ENCODE measurements at regions not wholly inside any gene's neighbourhood (a gene's known extent, or its start where the extent isn't known, plus 50 kb on each side); places are given as distances from the start of the nearest gene placed in this dataset.
"Not testable (repeated sequence)": the region's sequence is repeated elsewhere in the genome, so short reads cannot be mapped to it uniquely, and the experiment has no call there.

DNA sequence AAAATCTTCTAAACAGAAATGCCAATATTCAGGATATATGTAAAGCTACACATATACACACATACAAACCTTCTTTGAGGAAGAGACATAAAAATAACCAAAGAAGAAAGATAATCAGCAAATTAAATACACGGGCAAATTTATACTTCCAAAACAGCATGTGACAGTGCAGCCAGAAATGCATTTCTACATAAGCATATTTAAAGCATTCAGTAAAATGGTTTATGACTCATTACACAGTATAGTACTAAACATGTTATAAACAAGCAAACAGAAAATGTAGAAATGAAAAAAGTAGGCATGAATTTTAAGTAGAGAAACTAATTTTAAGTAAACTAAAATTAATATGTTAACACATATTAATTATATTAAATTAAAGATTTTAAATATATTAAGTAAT lies 1717.2 kb downstream of the OTOL1 start:
- no peak for DNase-seq (ENCODE audit: low spot score)

DNA sequence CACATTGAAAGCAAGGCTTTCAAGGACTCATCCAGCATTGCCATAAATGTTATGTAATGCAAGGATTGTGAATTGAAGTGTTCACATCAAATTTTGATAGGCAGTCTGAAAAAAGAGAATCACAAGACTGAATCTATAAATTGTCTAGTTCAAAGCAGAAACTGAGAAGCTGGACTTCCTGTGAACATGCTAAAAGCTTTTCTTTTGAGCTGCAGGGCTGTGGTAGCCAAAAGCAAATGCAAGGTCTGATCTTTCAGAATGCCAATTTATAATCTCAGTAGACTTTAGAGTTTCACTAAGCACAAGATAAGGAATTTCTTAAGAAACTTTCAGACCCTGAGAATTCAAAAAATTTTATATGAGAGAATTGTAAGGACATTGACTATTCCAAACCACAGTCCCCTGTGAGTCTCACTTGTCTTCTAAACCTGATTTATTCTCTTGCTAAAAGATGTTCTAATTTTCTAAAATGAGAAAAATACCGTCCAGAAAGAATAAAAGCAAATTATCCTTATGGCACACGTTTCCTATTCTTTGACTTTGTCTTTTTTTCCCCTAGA lies 1700.3 kb downstream of the OTOL1 start:
- DNase-seq (ENCODE audit: low spot score) = no peak

DNA sequence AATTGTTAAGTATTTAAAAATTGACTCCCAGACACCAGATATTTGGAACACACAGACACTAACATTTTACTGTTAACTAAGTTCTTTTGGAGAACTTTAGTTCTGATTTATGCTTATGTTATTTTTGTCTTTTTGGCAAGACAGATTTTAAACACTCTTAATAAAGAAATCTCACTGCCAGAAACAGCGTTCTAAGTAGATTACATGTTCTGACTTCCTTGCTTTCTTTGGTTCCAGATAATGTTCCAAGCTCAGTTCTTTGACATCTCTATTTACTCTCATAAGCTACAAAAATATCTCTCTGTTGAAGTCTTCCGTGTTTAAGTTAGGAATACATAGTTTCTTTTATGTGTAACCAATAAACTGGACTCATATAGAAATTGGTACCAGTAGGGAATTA lies 1699.6 kb downstream of the OTOL1 start:
- no peak for DNase-seq (ENCODE audit: low spot score)

DNA sequence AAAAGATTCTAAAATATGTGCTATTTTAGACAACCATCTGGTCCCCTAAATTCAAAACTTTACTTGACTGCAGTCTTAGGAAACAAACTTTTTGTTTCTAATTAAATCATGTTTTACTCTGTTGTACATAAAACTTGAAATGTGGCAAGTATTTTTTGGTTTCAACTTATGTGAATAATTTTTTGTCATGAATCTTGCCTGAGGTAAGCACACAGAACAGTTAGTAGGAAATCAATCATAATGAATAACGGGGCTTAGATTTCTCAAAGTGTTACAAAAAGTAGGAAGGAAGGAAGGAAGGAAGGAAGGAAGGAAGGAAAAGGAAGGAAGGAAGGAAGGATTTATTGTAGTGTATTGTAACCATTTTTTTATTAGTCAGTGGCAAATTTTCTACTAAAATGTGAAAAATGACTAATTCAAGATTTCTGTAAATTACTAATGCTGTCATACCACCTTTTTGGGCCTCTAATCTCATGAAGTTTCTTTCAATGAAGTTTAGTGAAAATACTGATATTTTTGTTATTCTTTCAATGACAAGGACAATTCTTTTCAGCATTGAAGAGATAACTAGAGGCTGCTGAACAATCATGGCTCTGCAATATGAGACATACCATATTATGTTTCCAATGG lies 1689.2 kb downstream of the OTOL1 start:
- DNase-seq (ENCODE audit: low spot score) = no peak

DNA sequence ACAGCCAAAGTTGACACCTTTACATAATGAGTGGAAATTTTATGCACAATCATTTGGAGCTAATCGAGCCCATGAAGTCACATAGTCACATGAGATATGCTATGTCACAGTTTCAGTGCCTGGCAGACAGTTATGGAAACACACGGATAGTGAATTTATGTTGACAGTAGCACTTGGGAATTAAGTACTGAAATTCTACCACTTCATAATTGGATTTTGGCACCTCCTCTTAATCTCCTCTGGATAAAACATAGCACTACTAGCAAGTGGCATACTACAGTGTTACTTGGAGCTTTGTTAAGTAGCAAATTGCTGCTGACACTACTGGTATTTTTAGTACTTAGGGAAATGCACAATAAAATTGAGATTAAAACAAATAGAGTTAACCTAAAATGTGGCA lies 1679.4 kb downstream of the OTOL1 start:
- no peak for DNase-seq (ENCODE audit: low spot score)

DNA sequence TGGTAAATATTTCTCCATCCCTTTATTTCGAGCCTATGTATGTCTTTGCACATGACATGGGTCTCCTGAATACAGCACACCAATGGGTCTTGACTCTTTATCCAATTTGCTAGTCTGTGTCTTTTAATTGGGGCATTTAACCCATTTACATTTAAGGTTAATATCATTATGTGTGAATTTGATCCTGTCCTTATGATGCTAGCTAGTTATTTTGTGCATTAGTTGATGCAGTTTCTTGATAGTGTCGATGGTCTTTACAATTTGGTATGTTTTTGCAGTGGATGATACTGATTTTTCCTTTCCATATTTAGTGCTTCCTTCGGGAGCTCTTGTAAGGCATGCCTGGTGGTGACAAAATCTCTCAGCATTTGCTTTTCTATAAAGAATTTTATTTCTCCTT lies 1675.9 kb downstream of the OTOL1 start:
- DNase-seq (ENCODE audit: low spot score) = not testable (repeated sequence)

DNA sequence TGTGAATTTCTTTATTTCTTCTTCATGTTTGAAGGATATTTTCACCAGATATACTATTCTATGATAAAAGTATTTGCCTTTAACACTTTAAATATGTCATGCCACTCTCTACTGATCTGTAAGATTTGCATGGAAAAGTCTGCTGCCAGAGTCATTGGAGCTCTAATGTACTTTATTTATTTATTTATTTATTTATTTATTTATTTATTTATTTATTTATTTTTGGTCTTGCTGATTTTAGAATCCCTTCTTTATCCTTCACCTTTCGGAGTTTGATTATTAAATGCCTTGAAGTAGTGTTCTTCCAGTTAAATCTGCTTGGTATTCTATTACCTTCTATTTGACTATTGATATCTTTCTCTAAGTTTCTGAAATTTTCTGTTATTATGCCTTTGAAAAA lies 1669.6 kb downstream of the OTOL1 start:
- no peak for DNase-seq (ENCODE audit: low spot score)

DNA sequence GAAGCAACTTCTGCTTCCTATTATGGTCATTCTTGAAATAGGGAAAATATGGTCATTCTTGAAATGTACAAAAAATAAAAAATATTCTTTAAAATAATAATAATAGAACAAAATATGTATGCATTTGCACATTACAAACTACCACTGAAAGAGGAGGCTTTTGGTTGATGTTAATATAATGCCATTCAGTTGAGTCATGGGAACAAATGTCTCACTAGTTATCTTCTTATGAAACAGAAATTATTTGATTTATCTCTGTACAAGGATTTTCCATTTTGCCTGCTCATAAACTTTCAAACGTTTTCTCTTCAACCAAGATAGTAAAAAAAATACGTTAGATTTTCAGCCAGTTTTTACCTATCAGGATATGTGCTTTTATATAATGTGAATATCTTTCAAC lies 1662.7 kb downstream of the OTOL1 start:
- DNase-seq (ENCODE audit: low spot score) = no peak

DNA sequence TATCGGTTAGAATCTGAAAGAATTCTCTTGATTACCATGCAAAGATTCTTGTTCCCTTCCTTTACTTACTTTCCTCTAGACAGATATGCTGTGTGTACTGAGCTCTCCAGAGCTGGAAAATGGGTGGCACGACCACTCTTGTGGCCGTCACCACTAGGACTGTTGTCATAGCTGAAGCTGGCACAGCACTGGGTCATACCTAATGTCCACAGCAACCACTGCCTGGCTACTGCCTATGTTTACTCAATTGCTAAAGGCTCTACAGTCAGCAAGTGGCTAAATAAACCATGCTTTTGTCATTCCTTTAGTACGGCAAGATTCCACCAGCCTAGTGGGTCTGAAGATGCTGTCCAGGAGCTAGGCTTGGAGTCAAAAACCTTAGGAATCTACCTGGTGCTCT lies 1643.0 kb downstream of the OTOL1 start:
- no peak for DNase-seq (ENCODE audit: low spot score)

DNA sequence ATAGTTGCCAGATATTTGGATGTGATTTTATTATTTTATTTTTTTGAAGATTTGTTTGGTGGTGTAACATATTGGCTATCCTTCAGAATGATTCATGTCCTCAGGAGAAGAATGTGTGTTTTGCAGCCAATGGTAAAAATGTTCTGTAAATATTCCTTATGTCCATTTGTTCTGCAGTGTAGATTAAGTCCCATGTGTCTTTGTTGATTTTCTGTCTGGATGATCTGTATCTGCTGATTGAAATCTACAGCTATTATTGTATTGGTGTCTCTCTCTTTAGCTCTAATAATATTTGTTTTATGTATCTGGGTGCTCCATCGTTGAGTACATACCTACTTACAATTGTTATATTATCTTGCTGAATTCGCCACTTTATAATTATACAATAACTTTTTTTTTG lies 1641.7 kb downstream of the OTOL1 start:
- no peak for DNase-seq (ENCODE audit: low spot score)

DNA sequence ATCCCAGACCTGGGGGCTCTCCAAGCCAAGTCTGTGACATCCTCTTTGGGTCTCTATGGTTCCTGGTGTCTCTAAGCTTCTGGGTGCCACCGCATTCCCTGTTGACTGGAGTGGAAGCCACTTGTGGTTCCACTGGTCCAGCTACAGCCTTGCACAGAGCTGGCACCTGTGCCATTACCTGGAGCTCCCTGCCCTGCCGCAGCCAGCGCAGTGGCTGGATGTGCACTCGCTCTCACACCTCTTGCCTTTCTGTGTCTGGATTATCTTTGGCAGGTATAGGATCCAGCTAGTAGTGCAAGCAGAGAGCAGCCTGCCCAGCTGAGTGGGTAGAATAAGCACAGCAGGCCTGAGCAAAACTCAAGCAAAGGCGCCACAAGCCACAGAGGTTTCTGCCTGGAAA lies 1635.5 kb downstream of the OTOL1 start:
- DNase-seq (ENCODE audit: low spot score) = no peak

DNA sequence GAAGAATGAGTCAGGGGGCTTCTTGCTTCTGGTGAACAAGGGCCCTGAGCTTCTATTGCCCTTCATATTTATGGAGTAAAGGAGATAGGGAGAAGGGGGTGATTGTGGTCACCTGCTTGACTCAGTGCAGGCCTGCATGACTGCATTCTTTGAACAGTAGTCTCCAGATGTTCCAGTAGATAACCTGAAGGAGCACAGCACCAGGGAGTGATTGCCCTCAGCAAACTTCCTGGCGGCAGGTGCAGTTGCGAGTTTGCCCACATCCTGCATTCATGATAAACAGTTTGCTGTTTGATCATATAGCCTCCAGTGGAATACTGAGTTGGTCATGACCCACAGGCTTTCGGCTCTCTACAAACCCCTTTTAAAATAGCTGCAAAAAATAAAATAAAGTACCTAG lies 1632.7 kb downstream of the OTOL1 start:
- DNase-seq (ENCODE audit: low spot score) = no peak

DNA sequence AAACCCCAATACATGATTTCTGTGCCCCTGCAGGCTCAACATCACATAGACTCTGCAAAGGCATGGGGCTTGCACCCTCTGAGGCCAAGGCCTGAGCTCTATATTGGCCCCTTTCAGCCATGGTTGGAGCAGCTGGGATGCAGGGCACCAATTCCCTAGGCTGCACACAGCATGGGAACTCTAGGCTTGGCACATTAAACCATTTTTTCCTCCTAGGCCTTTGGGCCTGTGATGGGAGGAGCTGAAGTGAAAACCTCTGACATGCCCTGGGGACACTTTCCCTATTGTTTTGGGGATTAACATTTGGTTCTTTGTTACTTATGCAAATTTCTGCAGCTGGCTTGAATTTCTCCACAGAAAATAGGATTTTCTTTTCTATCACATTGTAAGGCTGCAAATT lies 1629.5 kb downstream of the OTOL1 start:
- no peak for DNase-seq (ENCODE audit: low spot score)

All from LoVo (cell line).